ENCODE measurements at regions not wholly inside any gene's neighbourhood (a gene's known extent, or its start where the extent isn't known, plus 50 kb on each side); places are given as distances from the start of the nearest gene placed in this dataset.

DNA sequence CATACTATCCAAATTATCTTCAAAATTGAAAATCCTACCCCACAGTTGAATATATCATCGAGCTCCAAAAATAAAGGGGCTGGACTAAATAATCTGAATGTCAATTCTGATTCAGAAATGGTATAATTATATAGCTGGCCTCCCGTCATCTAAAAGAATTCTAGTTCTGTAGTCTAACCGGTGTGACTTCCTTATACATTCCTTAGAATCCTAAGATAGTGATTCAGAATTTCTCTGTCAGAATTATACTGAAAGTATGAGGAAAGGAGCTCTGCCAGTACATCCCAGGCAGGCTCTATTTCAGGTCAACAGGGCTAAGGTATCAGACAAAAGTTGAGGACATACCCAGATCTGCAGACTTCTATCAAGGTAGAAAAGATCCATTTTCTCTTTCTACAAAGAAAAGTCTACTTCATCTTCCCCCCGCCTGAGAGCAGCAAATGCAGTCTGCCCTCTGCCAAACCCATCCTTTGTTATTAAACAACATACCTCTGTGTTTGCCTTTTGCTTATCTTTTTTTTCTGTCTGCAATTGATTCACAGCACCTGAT, 128.5 kb downstream of the METTL4 start:
- intact Hi-C loops (cut with DNase I), result no loop called here
- Histone ChIP-seq H3K27ac (no peak overlapping the region), H3K4me3 (no peak overlapping the region), H3K27me3 (no peaks in the 10 kb centered on the region), H3K4me1 (no peaks in the 10 kb centered on the region), H3K36me3 (no peaks in the 10 kb centered on the region), H3K9me3 (no peaks in the 10 kb centered on the region)
- 44 to 51% methylated on average over 4 of the region's 4 CpGs for WGBS, 2 donors
- no peak for DNase-seq
- TF ChIP-seq POLR2A (IDR thresholded peaks at IDR 0.05), result no peak
- TF ChIP-seq, protein P1, sequence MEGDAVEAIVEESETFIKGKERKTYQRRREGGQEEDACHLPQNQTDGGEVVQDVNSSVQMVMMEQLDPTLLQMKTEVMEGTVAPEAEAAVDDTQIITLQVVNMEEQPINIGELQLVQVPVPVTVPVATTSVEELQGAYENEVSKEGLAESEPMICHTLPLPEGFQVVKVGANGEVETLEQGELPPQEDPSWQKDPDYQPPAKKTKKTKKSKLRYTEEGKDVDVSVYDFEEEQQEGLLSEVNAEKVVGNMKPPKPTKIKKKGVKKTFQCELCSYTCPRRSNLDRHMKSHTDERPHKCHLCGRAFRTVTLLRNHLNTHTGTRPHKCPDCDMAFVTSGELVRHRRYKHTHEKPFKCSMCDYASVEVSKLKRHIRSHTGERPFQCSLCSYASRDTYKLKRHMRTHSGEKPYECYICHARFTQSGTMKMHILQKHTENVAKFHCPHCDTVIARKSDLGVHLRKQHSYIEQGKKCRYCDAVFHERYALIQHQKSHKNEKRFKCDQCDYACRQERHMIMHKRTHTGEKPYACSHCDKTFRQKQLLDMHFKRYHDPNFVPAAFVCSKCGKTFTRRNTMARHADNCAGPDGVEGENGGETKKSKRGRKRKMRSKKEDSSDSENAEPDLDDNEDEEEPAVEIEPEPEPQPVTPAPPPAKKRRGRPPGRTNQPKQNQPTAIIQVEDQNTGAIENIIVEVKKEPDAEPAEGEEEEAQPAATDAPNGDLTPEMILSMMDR (IDR thresholded peaks at IDR 0.05), result no peak

DNA sequence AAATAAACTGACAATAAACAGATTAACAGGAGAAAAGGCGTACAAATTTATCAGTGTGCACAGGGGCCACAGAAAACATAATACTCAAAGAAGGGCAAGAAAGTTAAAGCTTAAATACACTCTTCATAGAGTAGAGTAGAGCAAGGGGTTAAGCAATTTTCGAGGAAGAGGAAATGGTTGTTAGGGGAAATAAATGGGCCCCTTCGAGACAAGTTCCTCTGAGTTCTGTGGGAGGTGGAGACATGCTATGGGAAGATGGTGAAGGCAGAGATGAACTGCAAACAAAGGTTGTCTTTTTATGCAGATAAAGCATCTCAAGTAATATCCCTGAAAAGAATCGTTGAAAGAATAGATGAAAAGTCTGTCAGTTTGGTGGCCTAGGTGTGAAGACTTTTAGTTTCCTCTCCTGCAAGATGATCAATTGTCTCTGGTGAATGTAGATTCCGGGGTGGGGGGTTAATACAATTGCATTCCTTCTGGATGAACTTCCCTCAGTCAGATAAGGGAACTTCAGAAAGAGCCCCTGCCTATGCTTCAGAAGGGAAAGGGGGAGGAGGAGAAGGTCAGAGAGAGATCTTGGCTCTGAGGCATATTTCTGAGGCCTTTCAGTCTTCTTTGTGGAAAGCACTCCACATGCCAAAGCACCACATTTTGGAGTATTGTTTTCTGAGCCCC, 127.0 kb downstream of the METTL4 start:
- intact Hi-C loops (cut with DNase I), result no loop called here
- H3K4me3 ChIP-seq, result no peak overlapping the region
- TF ChIP-seq, protein P1 (IDR thresholded peaks at IDR 0.05), result no peak
- TF ChIP-seq POLR2A (IDR thresholded peaks at IDR 0.05), result no peak
- WGBS, 2 donors, result 35 to 42% methylated on average over 5 of the region's 5 CpGs
- no peak overlapping the region for H3K27ac ChIP-seq
- H3K36me3 ChIP-seq, result no peaks in the 10 kb centered on the region
- no peaks in the 10 kb centered on the region for H3K27me3 ChIP-seq
- no peak for DNase-seq
- H3K4me1 ChIP-seq, result no peaks in the 10 kb centered on the region
- no peaks in the 10 kb centered on the region for H3K9me3 ChIP-seq

DNA sequence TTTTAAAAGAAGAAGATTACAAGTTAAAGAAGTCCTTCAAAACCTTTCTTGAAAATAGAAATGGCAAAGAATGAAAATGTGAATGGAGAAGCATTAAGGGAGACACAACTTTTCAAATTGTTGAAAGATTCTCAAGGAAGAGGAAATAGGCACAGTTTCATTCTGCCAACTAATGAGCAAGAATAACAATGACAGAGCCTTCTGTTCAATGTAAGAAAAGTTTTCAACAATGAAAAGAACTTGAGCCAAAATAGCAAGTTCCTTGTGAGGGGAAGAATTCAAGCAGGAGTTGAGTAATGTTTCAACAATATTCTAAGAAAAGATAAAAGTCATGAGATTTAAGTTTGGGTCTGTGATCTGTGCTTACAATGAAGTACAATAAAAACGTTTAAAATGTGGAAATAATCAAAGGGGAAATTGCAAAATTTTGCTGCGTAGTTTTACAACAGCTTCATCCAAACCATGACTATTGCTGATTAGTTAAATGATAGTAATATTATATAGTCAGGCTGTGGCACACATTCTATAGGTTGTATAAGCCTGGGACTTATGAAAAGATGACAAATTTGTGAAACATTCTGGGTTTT, 122.6 kb downstream of the METTL4 start:
- intact Hi-C loops (cut with DNase I), result no loop called here
- Histone ChIP-seq H3K9me3 (no peaks in the 10 kb centered on the region), H3K4me1 (no peaks in the 10 kb centered on the region), H3K4me3 (no peak overlapping the region), H3K27me3 (no peaks in the 10 kb centered on the region), H3K27ac (no peak overlapping the region), H3K36me3 (no peaks in the 10 kb centered on the region)
- WGBS, 2 donors, result 46 to 55% methylated on average over 2 of the region's 2 CpGs
- no peak for DNase-seq
- TF ChIP-seq, protein P1 (IDR thresholded peaks at IDR 0.05), result no peak

DNA sequence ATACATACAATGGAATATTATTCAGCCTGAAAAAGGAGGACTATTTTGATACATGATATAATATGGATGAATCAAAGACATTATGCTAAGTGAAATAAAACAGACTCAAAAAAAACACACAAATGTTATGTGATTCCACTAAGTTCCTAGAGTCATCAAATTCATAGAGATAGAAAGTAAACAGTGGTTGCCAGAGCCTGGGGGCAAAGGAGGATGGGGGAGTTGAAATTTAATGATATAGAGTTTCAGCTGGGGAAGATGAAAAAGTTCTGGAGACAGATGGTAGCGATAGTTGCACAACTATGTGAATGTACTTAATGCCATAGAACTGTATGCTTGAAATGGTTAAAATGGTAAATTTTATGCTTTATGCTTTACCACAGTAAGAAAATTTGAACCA, 119.7 kb downstream of the METTL4 start:
- Histone ChIP-seq H3K27ac (no peak overlapping the region), H3K27me3 (no peaks in the 10 kb centered on the region), H3K9me3 (no peaks in the 10 kb centered on the region), H3K4me1 (no peaks in the 10 kb centered on the region), H3K36me3 (no peaks in the 10 kb centered on the region), H3K4me3 (no peak overlapping the region)
- no peak for DNase-seq
- no peak for TF ChIP-seq POLR2A (IDR thresholded peaks at IDR 0.05)
- TF ChIP-seq, protein P1 (IDR thresholded peaks at IDR 0.05), result no peak
- intact Hi-C loops (cut with DNase I), result no loop called here
- WGBS, 2 donors, result 88 to 97% methylated on average over 1 of the region's 1 CpG

DNA sequence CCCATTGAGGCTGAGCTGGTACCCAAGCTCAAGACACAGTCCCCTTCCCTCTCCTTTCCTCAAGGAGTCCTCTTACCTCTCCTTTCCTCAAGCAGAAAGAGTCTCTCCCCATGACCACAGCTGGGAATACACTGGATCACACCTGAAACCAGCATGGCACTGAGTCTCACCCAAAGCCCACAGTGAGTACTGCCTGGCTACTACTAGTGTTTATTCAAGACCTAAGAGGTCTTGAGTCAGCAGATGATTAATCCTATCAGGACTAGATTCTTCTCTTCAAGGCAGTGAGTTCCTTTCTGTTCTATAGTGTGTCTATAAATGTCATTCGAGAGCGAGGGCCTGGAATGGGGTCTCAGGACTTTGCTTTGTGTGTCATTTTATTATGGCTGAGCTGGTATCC, 111.4 kb downstream of the METTL4 start:
- TF ChIP-seq POLR2A (IDR thresholded peaks at IDR 0.05), result no peak
- TF ChIP-seq, protein P1 (IDR thresholded peaks at IDR 0.05), result no peak
- Histone ChIP-seq H3K4me1 (no peaks in the 10 kb centered on the region), H3K9me3 (no peaks in the 10 kb centered on the region), H3K4me3 (no peak overlapping the region), H3K27ac (no peak overlapping the region), H3K36me3 (no peaks in the 10 kb centered on the region), H3K27me3 (no peaks in the 10 kb centered on the region)
- DNase-seq, result no peak
- intact Hi-C loops (cut with DNase I), result no loop called here
- 73 to 91% methylated on average over 2 of the region's 2 CpGs for WGBS, 2 donors

Data from esophagus squamous epithelium (tissue), 5 donors.